ENCODE measurements at regions not wholly inside any gene's neighbourhood (a gene's known extent, or its start where the extent isn't known, plus 50 kb on each side); places are given as distances from the start of the nearest gene placed in this dataset.

GRCh38 chr14:85102591-85102990 is 427.4 kb upstream of the FLRT2 start (continued):
- TF ChIP-seq ZNF331 (CRISPR knock-in tag; IDR thresholded peaks at IDR 0.05; ENCODE audit: low read depth) (no peak), EZH2 (IDR thresholded peaks at IDR 0.05; ENCODE audit: low read depth, unreplicated experiment) (no peak), CREB1 (CRISPR knock-in tag; IDR thresholded peaks at IDR 0.05; ENCODE audit: low read depth) (no peak), ZNF114 (CRISPR knock-in tag; IDR thresholded peaks at IDR 0.05) (no peak), POLR2AphosphoS5 (IDR thresholded peaks at IDR 0.05; ENCODE audit: low read depth) (no peak), JUNB (IDR thresholded peaks at IDR 0.05; ENCODE audit: unreplicated experiment) (no peak), EZH2phosphoT487 (IDR thresholded peaks at IDR 0.05; ENCODE audit: unreplicated experiment) (no peak)

GRCh38 chr14:85106506-85106905 is 423.4 kb upstream of the FLRT2 start:
- H3K4me3 Mint-ChIP-seq = no peak overlapping the region
- no peaks in the 10 kb centered on the region for H3K79me2 ChIP-seq (replicated peaks; ENCODE audit: insufficient read depth)
- H3K4me1 Mint-ChIP-seq = no peaks in the 10 kb centered on the region
- H3K4me3 ChIP-seq = no peak overlapping the region
- no peaks in the 10 kb centered on the region for H3K9me2 ChIP-seq (ENCODE audit: insufficient read depth)
- no peak overlapping the region for H3K27ac ChIP-seq (ENCODE audit: low read depth)
- H3K36me3 ChIP-seq (ENCODE audit: insufficient read depth) = no peaks in the 10 kb centered on the region
- H3K4me1 ChIP-seq (ENCODE audit: insufficient read depth) = no peaks in the 10 kb centered on the region
- peaks cover under 1% of the 10 kb centered on the region; the same call in 2 of the 3 replicates for H3K36me3 Mint-ChIP-seq (ENCODE audit: low read depth)
- H3K9me3 Mint-ChIP-seq = peaks cover 6% of the 10 kb centered on the region
- no peak overlapping the region for H3K27ac Mint-ChIP-seq
- ATAC-seq = no peak
- TF ChIP-seq STAT1 (IDR thresholded peaks at IDR 0.05; ENCODE audit: unreplicated experiment) (no peak), EZH2phosphoT487 (IDR thresholded peaks at IDR 0.05; ENCODE audit: unreplicated experiment) (no peak), ZNF114 (CRISPR knock-in tag; IDR thresholded peaks at IDR 0.05) (no peak), ZNF462 (CRISPR knock-in tag; IDR thresholded peaks at IDR 0.05) (no peak)
- no peak overlapping the region for H3K4me2 ChIP-seq
- H2AFZ ChIP-seq = no peak overlapping the region
- no peaks in the 10 kb centered on the region for H4K20me1 ChIP-seq (replicated peaks; ENCODE audit: insufficient read depth)
- no peaks in the 10 kb centered on the region for H3K27me3 ChIP-seq (ENCODE audit: insufficient read depth)
- H3K27me3 Mint-ChIP-seq (ENCODE audit: insufficient read depth, low read depth, poor library complexity) = no peaks in the 10 kb centered on the region
- no peaks in the 10 kb centered on the region for H3F3A ChIP-seq (replicated peaks; ENCODE audit: low read depth)
- no peak for DNase-seq (ENCODE audit: low spot score)

All from GM23338 (cell line).